H1 (cell line): ENCODE measurements at regions not wholly inside any gene's neighbourhood (a gene's known extent, or its start where the extent isn't known, plus 50 kb on each side); places are given as distances from the start of the nearest gene placed in this dataset.

Source experiments
- CTCF ChIA-PET: fragments of 300-600 bp; sonication (Branson Sonifier 250); formaldehyde crosslinking; loops from one replicate; lab custom pipeline; 2021; ENCODE audit not compliant: partially characterized antibody; lab: Charles Lee
- POLR2A ChIA-PET: fragments of 300-600 bp; sonication (Branson Sonifier 250); formaldehyde crosslinking; loops from one replicate; lab custom pipeline; 2021; ENCODE audit warnings: inconsistent platforms; ENCODE audit not compliant: partially characterized antibody; lab: Charles Lee
- DNase-seq, 2 experiments: peaks; one replicate each; pipeline versions ENCODE4 v3.0.0 to v3.0.0-alpha.2; 2010 to 2022; ENCODE audit warnings: low spot score in 2 of 2, low read depth in 1 of 2, mixed read lengths in 1 of 2
- FAIRE-seq: peaks from 2 replicates; lab custom pipeline; 2011; peaks lifted over from hg19 to GRCh38; lab: Jason Lieb, UNC
- H2AFZ ChIP-seq: 2 replicates; pipeline ENCODE4 v1.8.1; 2012; ENCODE audit warnings: low read length, inconsistent platforms
- H2AK5ac ChIP-seq: 2 replicates; pipeline ENCODE4 v1.6.1; 2013; ENCODE audit warnings: low read depth, low read length
- H2BK120ac ChIP-seq: replicated peaks from 2 replicates; pipeline ENCODE3; 2013; ENCODE audit warnings: low read depth, low read length, inconsistent platforms
- H2BK12ac ChIP-seq: 2 replicates; pipeline ENCODE4 v1.6.1; 2013; ENCODE audit warnings: low read depth, low read length
- H2BK15ac ChIP-seq: 2 replicates; pipeline ENCODE4 v1.6.1; 2013; ENCODE audit warnings: low read length
- H2BK20ac ChIP-seq: 2 replicates; pipeline ENCODE4 v1.6.1; 2013; ENCODE audit warnings: low read length
- H2BK5ac ChIP-seq: 2 replicates; pipeline ENCODE4 v1.6.1; 2013; ENCODE audit warnings: low read depth, low read length
- H3K14ac ChIP-seq: 2 replicates; pipeline ENCODE4 v1.6.1; 2013; ENCODE audit warnings: inconsistent platforms; ENCODE audit not compliant: insufficient read length
- H3K18ac ChIP-seq: 2 replicates; pipeline ENCODE4 v1.6.1; 2013; ENCODE audit warnings: low read length; ENCODE audit errors: extremely low read depth
- H3K23ac ChIP-seq: 2 replicates; pipeline ENCODE4 v1.6.1; 2013; ENCODE audit warnings: inconsistent platforms; ENCODE audit not compliant: insufficient read length
- H3K23me2 ChIP-seq: 2 replicates; pipeline ENCODE4 v1.6.1; 2013; ENCODE audit warnings: low read depth, low read length
- H3K27ac ChIP-seq: 2 replicates; pipeline ENCODE4 v1.6.1; 2011; ENCODE audit warnings: low read depth, low read length, inconsistent platforms
- H3K27me3 ChIP-seq, 4 experiments: replicated peaks in 1 of 4; 1 replicate in 1 of 4; 2 replicates in 3 of 4; pipeline versions ENCODE4 v1.6.1 to v1.8.1; 2011 to 2013; ENCODE audit warnings: low read length in 3 of 4, mild to moderate bottlenecking in 3 of 4, inconsistent platforms in 2 of 4, mixed read lengths in 2 of 4, moderate library complexity in 1 of 4; ENCODE audit not compliant: control insufficient read depth in 3 of 4, insufficient read depth in 3 of 4; ENCODE audit errors: extremely low read depth in 1 of 4
- H3K36me3 ChIP-seq, 4 experiments: 2 replicates each; pipeline versions ENCODE4 v1.6.1 to v1.8.1; 2011 to 2013; ENCODE audit warnings: mild to moderate bottlenecking in 4 of 4, low read length in 3 of 4, moderate library complexity in 2 of 4, control low read depth in 1 of 4, inconsistent platforms in 1 of 4; ENCODE audit not compliant: insufficient read depth in 4 of 4, control insufficient read depth in 2 of 4
- H3K4ac ChIP-seq: replicated peaks from 2 replicates; pipeline ENCODE3; 2013; ENCODE audit warnings: low read length, low read depth, mixed read lengths, inconsistent platforms; ENCODE audit not compliant: insufficient read length
- H3K4me1 ChIP-seq, 4 experiments: replicated peaks in 1 of 4; 1 replicate in 1 of 4; 2 replicates in 3 of 4; pipeline versions ENCODE4 v1.6.1 to v1.8.1; 2011 to 2013; ENCODE audit warnings: low read length in 3 of 4, inconsistent platforms in 2 of 4, mixed read lengths in 1 of 4; ENCODE audit not compliant: insufficient read depth in 4 of 4, control insufficient read depth in 3 of 4
- H3K4me2 ChIP-seq, 2 experiments: 2 replicates each; pipeline versions ENCODE4 v1.6.1 to v1.8.1; 2011 to 2013; ENCODE audit warnings: low read depth in 2 of 2, low read length in 2 of 2, control low read depth in 1 of 2, inconsistent platforms in 1 of 2, mild to moderate bottlenecking in 1 of 2; ENCODE audit not compliant: insufficient read depth in 1 of 2
- H3K4me3 ChIP-seq, 4 experiments: fragments of 200-600, 300-600 bp in 1 of 4; sonication (generic), shearing (Covaris generic), sonication (Bioruptor Twin) in 1 of 4; 2 replicates each; pipeline versions ENCODE4 v1.5.1 to v1.8.1; 2011 to 2016; ENCODE audit warnings: low read length in 4 of 4, low read depth in 3 of 4, control low read depth in 2 of 4, inconsistent platforms in 2 of 4, mild to moderate bottlenecking in 2 of 4, mixed read lengths in 1 of 4, moderate library complexity in 1 of 4; ENCODE audit not compliant: insufficient read depth in 2 of 4; ENCODE audit errors: extremely low read depth in 1 of 4
- H3K56ac ChIP-seq: replicated peaks from 2 replicates; pipeline ENCODE3; 2013; ENCODE audit warnings: low read depth, mild to moderate bottlenecking, mixed read lengths, low read length, inconsistent platforms; ENCODE audit not compliant: insufficient read length
- H3K79me1 ChIP-seq: 2 replicates; pipeline ENCODE4 v1.6.1; 2013; ENCODE audit warnings: low read depth, low read length, control low read depth
- H3K79me2 ChIP-seq, 2 experiments: 2 replicates each; pipeline versions ENCODE4 v1.6.1 to v1.8.1; 2012 to 2013; ENCODE audit warnings: low read length in 2 of 2, mild to moderate bottlenecking in 2 of 2, inconsistent platforms in 1 of 2; ENCODE audit not compliant: insufficient read depth in 2 of 2, control insufficient read depth in 1 of 2
- H3K9ac ChIP-seq, 4 experiments: replicated peaks in 1 of 4; 1 replicate in 1 of 4; 2 replicates in 3 of 4; pipeline versions ENCODE4 v1.6.1 to v1.8.1; 2011 to 2013; ENCODE audit warnings: low read depth in 3 of 4, low read length in 3 of 4, control low read depth in 2 of 4, mild to moderate bottlenecking in 2 of 4, moderate library complexity in 2 of 4, inconsistent platforms in 1 of 4; ENCODE audit errors: extremely low read depth in 1 of 4
- H3K9me3 ChIP-seq, 2 experiments: 2 replicates each; pipeline versions ENCODE4 v1.6.1 to v1.8.1; 2012 to 2013; ENCODE audit warnings: mild to moderate bottlenecking in 2 of 2, moderate library complexity in 2 of 2, control low read depth in 1 of 2, inconsistent platforms in 1 of 2, low read depth in 1 of 2, low read length in 1 of 2, mixed read lengths in 1 of 2; ENCODE audit not compliant: insufficient read depth in 2 of 2
- H4K20me1 ChIP-seq, 2 experiments: replicated peaks in 1 of 2; 2 replicates each; pipeline versions ENCODE3 to v1.8.1; 2011 to 2013; ENCODE audit warnings: inconsistent platforms in 2 of 2, low read length in 2 of 2, mild to moderate bottlenecking in 1 of 2; ENCODE audit not compliant: insufficient read depth in 2 of 2, control insufficient read depth in 1 of 2
- H4K5ac ChIP-seq: 2 replicates; pipeline ENCODE4 v1.6.1; 2013; ENCODE audit warnings: low read length, low read depth, mixed read lengths, inconsistent platforms; ENCODE audit not compliant: insufficient read length
- H4K8ac ChIP-seq: 2 replicates; pipeline ENCODE4 v1.8.0; 2013; ENCODE audit warnings: mild to moderate bottlenecking, moderate library complexity, low read length, inconsistent platforms; ENCODE audit not compliant: insufficient read depth; ENCODE audit errors: extremely low read depth
- H4K91ac ChIP-seq: replicated peaks from 2 replicates; pipeline ENCODE3; 2013; ENCODE audit warnings: low read length, mixed read lengths, inconsistent platforms; ENCODE audit not compliant: insufficient read length
- ATF3 ChIP-seq: IDR thresholded peaks from 2 replicates; pipeline ENCODE4 v1.6.1; 2011; ENCODE audit warnings: low read depth, mild to moderate bottlenecking, low read length; ENCODE audit not compliant: insufficient read depth
- BRCA1 ChIP-seq: IDR thresholded peaks from 2 replicates; pipeline ENCODE4 v1.6.1; 2012; ENCODE audit warnings: low read depth, low read length, improper control_type of control experiment
- CBX8 ChIP-seq: fragments of 300-800, 300-1000 bp; sonication (generic); IDR thresholded peaks from 2 replicates; pipeline ENCODE4 v1.7.1; 2016; ENCODE audit warnings: low read depth, low read length, borderline replicate concordance
- CHD2 ChIP-seq: IDR thresholded peaks from 2 replicates; pipeline ENCODE4 v1.6.1; 2012; ENCODE audit warnings: low read length, improper control_type of control experiment
- CTBP2 ChIP-seq: IDR thresholded peaks from 2 replicates; pipeline ENCODE4 v1.7.0; 2011; ENCODE audit warnings: borderline replicate concordance, mild to moderate bottlenecking, moderate library complexity, mixed read lengths, low read length; ENCODE audit not compliant: insufficient read depth, insufficient read length
- EGR1 ChIP-seq: IDR thresholded peaks from 2 replicates; pipeline ENCODE4 v1.6.1; 2011; ENCODE audit warnings: low read depth, low read length, borderline replicate concordance
- FOSL1 ChIP-seq: IDR thresholded peaks from 2 replicates; pipeline ENCODE4 v1.6.1; 2011; ENCODE audit warnings: mild to moderate bottlenecking, low read depth, low read length, moderate library complexity; ENCODE audit not compliant: insufficient read depth
- JUN ChIP-seq: IDR thresholded peaks from 2 replicates; pipeline ENCODE4 v1.6.1; 2011; ENCODE audit warnings: low read depth, mild to moderate bottlenecking, improper control_type of control experiment, low read length
- SAP30 ChIP-seq: fragments of 300-600 bp; sonication (generic); IDR thresholded peaks from 2 replicates; pipeline ENCODE4 v1.7.1; 2012; ENCODE audit warnings: low read length, moderate library complexity, mild to moderate bottlenecking, inconsistent platforms; ENCODE audit not compliant: insufficient read depth, insufficient replicate concordance
- WGBS, 2 experiments: shearing (Covaris generic) in 1 of 2; methylation state at CpG; one replicate each; pipeline versions ENCODE4 v1.1.6 to v1.1.7; 2013 to 2015; ENCODE audit warnings: low lambda C conversion rate in 2 of 2, mixed read lengths in 2 of 2, inconsistent platforms in 1 of 2, low coverage in 1 of 2, missing lambda C conversion rate in 1 of 2; ENCODE audit not compliant: insufficient replicate concordance in 2 of 2, insufficient coverage in 1 of 2, insufficient read length in 1 of 2; ENCODE audit errors: extremely low coverage in 1 of 2, missing lambda C conversion rate in 1 of 2; 5-methylcytosine and 5-hydroxymethylcytosine counted together

GRCh38 chr6:164097056-164097455, 682.5 kb downstream of the QKI start:
- CTCF ChIA-PET, result interaction anchor here (0.7 to 2.0 kb wide), 11 partner anchors 9 to 776 kb away, joined by 3 to 8 read pairs (median 3); no protein-coding TSS in a partner anchor
- Histone ChIP-seq H3K9me3 (no peaks in the 10 kb centered on the region), H2AK5ac (no peak overlapping the region), H3K23me2 (no peaks in the 10 kb centered on the region), H3K14ac (no peak overlapping the region), H3K56ac (no peak overlapping the region), H3K18ac (no peak overlapping the region), H2BK12ac (no peak overlapping the region), H3K9ac (no peak overlapping the region), H4K8ac (no peak overlapping the region), H3K27ac (no peak overlapping the region), H3K27me3 (no peaks in the 10 kb centered on the region), H2BK15ac (no peak overlapping the region), H3K23ac (no peak overlapping the region), H2BK5ac (no peak overlapping the region), H3K79me1 (no peaks in the 10 kb centered on the region), H3K4me3 (no peak overlapping the region), H3K4me1 (no peaks in the 10 kb centered on the region; a peak in 1 of 7 replicates), H4K91ac (no peak overlapping the region), H2AFZ (no peak overlapping the region), H3K4ac (no peak overlapping the region), H2BK120ac (no peak overlapping the region), H3K4me2 (no peak overlapping the region), H3K79me2 (no peaks in the 10 kb centered on the region), H4K5ac (no peak overlapping the region), H3K36me3 (no peaks in the 10 kb centered on the region), H2BK20ac (no peak overlapping the region), H4K20me1 (no peaks in the 10 kb centered on the region)
- DNase-seq (no peak), FAIRE-seq (no peak)
- TF ChIP-seq CTBP2, result no peak
- no peak for TF ChIP-seq EGR1
- TF ChIP-seq CHD2, result no peak
- TF ChIP-seq BRCA1, result no peak
- no peak for TF ChIP-seq SAP30
- TF ChIP-seq CBX8, result no peak
- TF ChIP-seq ATF3, result no peak
- TF ChIP-seq JUN, result no peak
- no peak for TF ChIP-seq FOSL1
- 94% methylated on average over 4 of the region's 4 CpGs; no CpG with 5 or more reads in 1 of the 2 experiments for WGBS, 2 experiments
- POLR2A ChIA-PET, result no interaction called here
